Smooth muscle cell (in vitro differentiated cells): ENCODE measurements at regions not wholly inside any gene's neighbourhood (a gene's known extent, or its start where the extent isn't known, plus 50 kb on each side); places are given as distances from the start of the nearest gene placed in this dataset.

Source experiments
- DNase-seq: peaks from one replicate; lab custom pipeline; 2025; ENCODE audit not compliant: unreplicated experiment; lab: John Stamatoyannopoulos, UW
- H2AFZ ChIP-seq: fragments of 200-600 bp; sonication (generic); 2 replicates; pipeline ENCODE4 v1.6.0; 2016; ENCODE audit warnings: antibody characterized with exemption, low read depth, mild to moderate bottlenecking
- H3F3A ChIP-seq: fragments of 200-600 bp; sonication (generic); 2 replicates; pipeline ENCODE4 v1.6.0; 2017; ENCODE audit warnings: antibody characterized with exemption, low read depth
- H3K27ac ChIP-seq: fragments of 200-600 bp; sonication (generic); 2 replicates; pipeline ENCODE4 v1.5.1; 2016; ENCODE audit warnings: low read depth, mild to moderate bottlenecking
- H3K27me3 ChIP-seq: fragments of 200-600 bp; sonication (generic); 2 replicates; pipeline ENCODE4 v1.6.1; 2016; ENCODE audit warnings: low read depth, mild to moderate bottlenecking
- H3K36me3 ChIP-seq: fragments of 200-600 bp; sonication (generic); 2 replicates; pipeline ENCODE4 v1.5.1; 2016; ENCODE audit warnings: low read depth
- H3K4me1 ChIP-seq: fragments of 200-600 bp; sonication (generic); 2 replicates; pipeline ENCODE4 v1.5.1; 2016; ENCODE audit warnings: low read depth
- H3K4me2 ChIP-seq: fragments of 200-600 bp; sonication (generic); 2 replicates; pipeline ENCODE4 v1.6.0; 2016; ENCODE audit warnings: mild to moderate bottlenecking
- H3K4me3 ChIP-seq: fragments of 200-600 bp; sonication (generic); 2 replicates; pipeline ENCODE4 v1.5.1; 2016; ENCODE audit warnings: mild to moderate bottlenecking
- H3K79me2 ChIP-seq: fragments of 200-600 bp; sonication (generic); 2 replicates; pipeline ENCODE4 v1.6.0; 2016; ENCODE audit warnings: low read depth, mild to moderate bottlenecking
- H3K9ac ChIP-seq: fragments of 200-600 bp; sonication (generic); 2 replicates; pipeline ENCODE4 v1.6.0; 2016; ENCODE audit warnings: low read depth
- H3K9me3 ChIP-seq: fragments of 200-600 bp; sonication (generic); replicated peaks from 2 replicates; pipeline ENCODE4 v1.5.1; 2016; ENCODE audit warnings: low read depth
- H4K20me1 ChIP-seq: fragments of 200-600 bp; sonication (generic); 2 replicates; pipeline ENCODE4 v1.6.0; 2016; ENCODE audit warnings: low read depth
- WGBS: methylation state at CpG from one replicate; pipeline ENCODE4 v1.1.7; 2016; ENCODE audit warnings: low lambda C conversion rate; 5-methylcytosine and 5-hydroxymethylcytosine counted together
- TF ChIP-seq, protein P1 (sequence below): fragments of 200-600 bp; sonication (generic); IDR thresholded peaks from 2 replicates; pipeline ENCODE4 v1.5.1; 2017; ENCODE audit warnings: borderline replicate concordance, mild to moderate bottlenecking, antibody characterized with exemption; ENCODE audit not compliant: insufficient read depth, poor library complexity, severe bottlenecking

DNA sequence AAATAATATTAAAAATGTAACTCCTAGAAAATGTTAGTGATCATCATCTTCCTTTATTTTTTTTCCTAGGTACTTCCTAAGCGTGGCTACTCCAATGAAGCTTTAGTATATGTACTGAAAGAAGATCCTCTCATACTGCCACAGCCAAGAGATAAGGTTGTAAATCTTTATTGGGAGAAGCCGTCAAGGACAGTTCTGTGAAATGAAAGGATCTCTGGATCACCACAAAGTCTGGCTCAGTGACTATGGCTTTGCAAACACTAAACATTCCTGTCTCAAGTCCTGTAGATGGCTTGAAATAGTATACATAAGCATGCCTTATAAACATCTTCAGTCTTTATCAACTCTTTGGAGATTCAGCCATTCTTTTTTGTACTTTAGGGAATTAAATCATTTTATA, 61.2 kb upstream of the DPH5 start:
- TF ChIP-seq, protein P1, sequence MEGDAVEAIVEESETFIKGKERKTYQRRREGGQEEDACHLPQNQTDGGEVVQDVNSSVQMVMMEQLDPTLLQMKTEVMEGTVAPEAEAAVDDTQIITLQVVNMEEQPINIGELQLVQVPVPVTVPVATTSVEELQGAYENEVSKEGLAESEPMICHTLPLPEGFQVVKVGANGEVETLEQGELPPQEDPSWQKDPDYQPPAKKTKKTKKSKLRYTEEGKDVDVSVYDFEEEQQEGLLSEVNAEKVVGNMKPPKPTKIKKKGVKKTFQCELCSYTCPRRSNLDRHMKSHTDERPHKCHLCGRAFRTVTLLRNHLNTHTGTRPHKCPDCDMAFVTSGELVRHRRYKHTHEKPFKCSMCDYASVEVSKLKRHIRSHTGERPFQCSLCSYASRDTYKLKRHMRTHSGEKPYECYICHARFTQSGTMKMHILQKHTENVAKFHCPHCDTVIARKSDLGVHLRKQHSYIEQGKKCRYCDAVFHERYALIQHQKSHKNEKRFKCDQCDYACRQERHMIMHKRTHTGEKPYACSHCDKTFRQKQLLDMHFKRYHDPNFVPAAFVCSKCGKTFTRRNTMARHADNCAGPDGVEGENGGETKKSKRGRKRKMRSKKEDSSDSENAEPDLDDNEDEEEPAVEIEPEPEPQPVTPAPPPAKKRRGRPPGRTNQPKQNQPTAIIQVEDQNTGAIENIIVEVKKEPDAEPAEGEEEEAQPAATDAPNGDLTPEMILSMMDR = no peak
- Histone ChIP-seq H3K27me3 (no peaks in the 10 kb centered on the region), H2AFZ (no peak overlapping the region), H3K27ac (peak overlapping the region; percentile 33), H3K9me3 (no peaks in the 10 kb centered on the region), H3K4me1 (peaks cover 16% of the 10 kb centered on the region), H4K20me1 (no peaks in the 10 kb centered on the region), H3K4me2 (peak overlapping the region; percentile 57), H3K79me2 (no peaks in the 10 kb centered on the region), H3K36me3 (no peaks in the 10 kb centered on the region), H3K9ac (no peak overlapping the region), H3F3A (peaks cover 9% of the 10 kb centered on the region), H3K4me3 (no peak overlapping the region)
- 10% methylated on average over 2 of the region's 2 CpGs for WGBS
- no peak for DNase-seq

- Histone ChIP-seq H2AFZ (no peak overlapping the region), H3K4me1 (peaks cover 11% of the 10 kb centered on the region), H3K36me3 (peaks cover 3% of the 10 kb centered on the region), H3K9ac (no peak overlapping the region), H3F3A (no peaks in the 10 kb centered on the region), H3K27ac (no peak overlapping the region), H3K4me3 (no peak overlapping the region), H3K27me3 (no peaks in the 10 kb centered on the region), H3K9me3 (no peaks in the 10 kb centered on the region), H4K20me1 (no peaks in the 10 kb centered on the region), H3K4me2 (no peak overlapping the region), H3K79me2 (no peaks in the 10 kb centered on the region)
- no peak for DNase-seq
- TF ChIP-seq, protein P1 = no peak
- 85% methylated on average over 8 of the region's 8 CpGs for WGBS
These were observed 56.2 kb upstream of the DPH5 start for GRCh38 chr1:101081496-101082488.

DNA sequence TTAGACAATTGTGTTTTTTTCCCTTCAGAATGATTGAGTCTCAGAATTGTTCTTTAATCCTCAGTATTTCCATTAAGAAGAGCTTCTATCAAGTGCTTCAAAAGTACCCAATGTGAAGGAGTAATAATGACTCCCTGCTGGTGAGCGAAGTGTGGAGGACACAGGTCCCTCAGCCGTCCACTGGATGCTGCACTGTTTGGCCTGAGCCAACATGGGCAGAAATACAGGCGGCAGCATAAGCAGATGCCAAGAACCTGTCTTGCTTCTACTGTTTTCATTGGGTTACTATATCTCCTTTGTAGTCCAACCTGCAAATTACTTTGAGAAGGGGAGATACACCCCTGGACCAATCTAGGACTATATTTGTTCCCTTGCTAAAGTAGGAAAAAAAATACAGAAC, 55.3 kb upstream of the DPH5 start:
- H3K79me2 ChIP-seq = no peaks in the 10 kb centered on the region
- WGBS = 100% methylated on average over 3 of the region's 3 CpGs
- H3K9me3 ChIP-seq = no peaks in the 10 kb centered on the region

More for the DNA sequence above, 55.3 kb upstream of the DPH5 start:
- no peak for DNase-seq
- Histone ChIP-seq H3K27me3 (no peaks in the 10 kb centered on the region), H3K4me2 (no peak overlapping the region), H3K9ac (no peak overlapping the region), H3K36me3 (peaks cover 3% of the 10 kb centered on the region), H3K4me1 (peaks cover 11% of the 10 kb centered on the region), H2AFZ (no peak overlapping the region), H4K20me1 (no peaks in the 10 kb centered on the region), H3K4me3 (no peak overlapping the region), H3K27ac (no peak overlapping the region), H3F3A (no peaks in the 10 kb centered on the region)
- TF ChIP-seq, protein P1 = no peak
